ENCODE measurements at regions not wholly inside any gene's neighbourhood (a gene's known extent, or its start where the extent isn't known, plus 50 kb on each side); places are given as distances from the start of the nearest gene placed in this dataset.
"Not testable (repeated sequence)": the region's sequence is repeated elsewhere in the genome, so short reads cannot be mapped to it uniquely, and the experiment has no call there.

- H3K27me3 ChIP-seq (ENCODE audit: control insufficient read depth, insufficient read depth, low read length) = no peaks in the 10 kb centered on the region
- DNase-seq (ENCODE audit: low read depth, low spot score) = no peak
- no peak for TF ChIP-seq CTCF (IDR thresholded peaks at IDR 0.05; ENCODE audit: low read depth, low read length)
- POLR2A ChIA-PET = no interaction called here
- CTCF ChIA-PET = no interaction called here
- peaks cover 3% of the 10 kb centered on the region; the same call in 1 of the 2 replicates for H3K9me3 ChIP-seq (ENCODE audit: control insufficient read depth, insufficient read depth, low read length)
- H3K4me3 ChIP-seq (ENCODE audit: low read depth, low read length) = no peak overlapping the region
- H3K27ac ChIP-seq (ENCODE audit: low read depth, low read length) = no peak overlapping the region
These were observed 967.6 kb downstream of the LTN1 start for GRCh38 chr21:28025111-28025510.

- ChIA-PET POLR2A (no interaction called here), CTCF (no interaction called here)
- TF ChIP-seq CTCF (IDR thresholded peaks at IDR 0.05; ENCODE audit: low read depth, low read length) = no peak
- no peak overlapping the region for H3K4me3 ChIP-seq (ENCODE audit: low read depth, low read length)
- no peaks in the 10 kb centered on the region for H3K27me3 ChIP-seq (ENCODE audit: control insufficient read depth, insufficient read depth, low read length)
- no peak overlapping the region for H3K27ac ChIP-seq (ENCODE audit: low read depth, low read length)
- DNase-seq (ENCODE audit: low read depth, low spot score) = no peak
- no peaks in the 10 kb centered on the region for H3K9me3 ChIP-seq (ENCODE audit: control insufficient read depth, insufficient read depth, low read length)
These were observed 973.7 kb downstream of the LTN1 start for GRCh38 chr21:28018741-28019669.

- Histone ChIP-seq H3K9me3 (ENCODE audit: control insufficient read depth, insufficient read depth, low read length) (no peaks in the 10 kb centered on the region), H3K27ac (ENCODE audit: low read depth, low read length) (no peak overlapping the region), H3K4me3 (ENCODE audit: low read depth, low read length) (no peak overlapping the region), H3K27me3 (ENCODE audit: control insufficient read depth, insufficient read depth, low read length) (no peaks in the 10 kb centered on the region)
- no peak for TF ChIP-seq CTCF (IDR thresholded peaks at IDR 0.05; ENCODE audit: low read depth, low read length)
- DNase-seq (ENCODE audit: low read depth, low spot score) = no peak
- POLR2A ChIA-PET = no interaction called here
- CTCF ChIA-PET = no interaction called here
These were observed 974.5 kb downstream of the LTN1 start for GRCh38 chr21:28018213-28018612.

GRCh38 chr21:28016571-28016970 lies 976.1 kb downstream of the LTN1 start:
- no peaks in the 10 kb centered on the region for H3K9me3 ChIP-seq (ENCODE audit: control insufficient read depth, insufficient read depth, low read length)
- no peak for DNase-seq (ENCODE audit: low read depth, low spot score)
- no peak overlapping the region for H3K4me3 ChIP-seq (ENCODE audit: low read depth, low read length)
- ChIA-PET CTCF (no interaction called here), POLR2A (no interaction called here)
- H3K27me3 ChIP-seq (ENCODE audit: control insufficient read depth, insufficient read depth, low read length) = no peaks in the 10 kb centered on the region
- H3K27ac ChIP-seq (ENCODE audit: low read depth, low read length) = no peak overlapping the region
- no peak for TF ChIP-seq CTCF (IDR thresholded peaks at IDR 0.05; ENCODE audit: low read depth, low read length)

- CTCF ChIA-PET; DNase-seq (ENCODE audit: low read depth, low spot score): not testable (repeated sequence)
These were observed 979.6 kb downstream of the LTN1 start for GRCh38 chr21:28013123-28013522.

GRCh38 chr21:28011970-28012369 lies 980.7 kb downstream of the LTN1 start:
- CTCF ChIA-PET = not testable (repeated sequence)

More at GRCh38 chr21:28013123-28013522, 979.6 kb downstream of the LTN1 start:
- H3K4me3 ChIP-seq (ENCODE audit: low read depth, low read length); H3K9me3 ChIP-seq (ENCODE audit: control insufficient read depth, insufficient read depth, low read length); H3K27me3 ChIP-seq (ENCODE audit: control insufficient read depth, insufficient read depth, low read length); H3K27ac ChIP-seq (ENCODE audit: low read depth, low read length); POLR2A ChIA-PET: not testable (repeated sequence)

GRCh38 chr21:28008245-28008644 lies 984.4 kb downstream of the LTN1 start:
- POLR2A ChIA-PET; H3K4me3 ChIP-seq (ENCODE audit: low read depth, low read length); H3K9me3 ChIP-seq (ENCODE audit: control insufficient read depth, insufficient read depth, low read length); CTCF ChIA-PET; DNase-seq (ENCODE audit: low read depth, low spot score); H3K27ac ChIP-seq (ENCODE audit: low read depth, low read length); H3K27me3 ChIP-seq (ENCODE audit: control insufficient read depth, insufficient read depth, low read length): not testable (repeated sequence)

More at GRCh38 chr21:28011970-28012369, 980.7 kb downstream of the LTN1 start:
- POLR2A ChIA-PET; H3K4me3 ChIP-seq (ENCODE audit: low read depth, low read length); H3K9me3 ChIP-seq (ENCODE audit: control insufficient read depth, insufficient read depth, low read length); H3K27ac ChIP-seq (ENCODE audit: low read depth, low read length); H3K27me3 ChIP-seq (ENCODE audit: control insufficient read depth, insufficient read depth, low read length); DNase-seq (ENCODE audit: low read depth, low spot score): not testable (repeated sequence)

GRCh38 chr21:28003627-28004026 lies 989.0 kb downstream of the LTN1 start:
- H3K27ac ChIP-seq (ENCODE audit: low read depth, low read length); H3K27me3 ChIP-seq (ENCODE audit: control insufficient read depth, insufficient read depth, low read length); CTCF ChIA-PET; H3K9me3 ChIP-seq (ENCODE audit: control insufficient read depth, insufficient read depth, low read length); H3K4me3 ChIP-seq (ENCODE audit: low read depth, low read length); DNase-seq (ENCODE audit: low read depth, low spot score); POLR2A ChIA-PET: not testable (repeated sequence)
